DND-41 (cell line): ENCODE measurements at regions not wholly inside any gene's neighbourhood (a gene's known extent, or its start where the extent isn't known, plus 50 kb on each side); places are given as distances from the start of the nearest gene placed in this dataset.

Experiments
- CTCF ChIP-seq: IDR thresholded peaks from 2 replicates; pipeline ENCODE4 v1.5.1; 2012; ENCODE audit warnings: borderline replicate concordance, low read length, moderate library complexity, mild to moderate bottlenecking; ENCODE audit not compliant: poor library complexity, severe bottlenecking; ENCODE audit errors: extremely low read depth
- EZH2 ChIP-seq: IDR thresholded peaks from 3 replicates; pipeline ENCODE4 v1.6.1; 2012; ENCODE audit warnings: borderline replicate concordance, low read depth, mild to moderate bottlenecking, moderate library complexity, low read length, inconsistent platforms; ENCODE audit not compliant: severe bottlenecking

GRCh38 chr15:62297933-62298332 lies 132.8 kb upstream of the C2CD4B start:
- TF ChIP-seq CTCF (no peak), EZH2 (no peak)
